D341Med (cell line): ENCODE measurements at regions not wholly inside any gene's neighbourhood (a gene's known extent, or its start where the extent isn't known, plus 50 kb on each side); places are given as distances from the start of the nearest gene placed in this dataset.

Experiments
- DNase-seq: peaks from one replicate; pipeline ENCODE4 v3.0.0; 2012; ENCODE audit warnings: low spot score

- no peak for DNase-seq
Observed at GRCh38 chr16:65545413-65545956, 423.6 kb upstream of the CDH11 start.

- no peak for DNase-seq
Observed at GRCh38 chr16:65543781-65544740, 422.2 kb upstream of the CDH11 start.

- no peak for DNase-seq
Observed at GRCh38 chr16:65541646-65542045, 419.8 kb upstream of the CDH11 start.

GRCh38 chr16:65540901-65541300, 419.0 kb upstream of the CDH11 start:
- no peak for DNase-seq

GRCh38 chr16:65538976-65539375, 417.1 kb upstream of the CDH11 start:
- DNase-seq = no peak

- no peak for DNase-seq
Observed at GRCh38 chr16:65537336-65537735, 415.5 kb upstream of the CDH11 start.

GRCh38 chr16:65534121-65534528, 412.3 kb upstream of the CDH11 start:
- DNase-seq = no peak

GRCh38 chr16:65532846-65533245, 411.0 kb upstream of the CDH11 start:
- DNase-seq = no peak

GRCh38 chr16:65532258-65532657, 410.4 kb upstream of the CDH11 start:
- no peak for DNase-seq

- DNase-seq = no peak
Observed at GRCh38 chr16:65531475-65531874, 409.6 kb upstream of the CDH11 start.

GRCh38 chr16:65525707-65526106, 403.8 kb upstream of the CDH11 start:
- no peak for DNase-seq

- no peak for DNase-seq
Observed at GRCh38 chr16:65524997-65525396, 403.1 kb upstream of the CDH11 start.

GRCh38 chr16:65524231-65524630, 402.4 kb upstream of the CDH11 start:
- no peak for DNase-seq

GRCh38 chr16:65523283-65523944, 401.6 kb upstream of the CDH11 start:
- no peak for DNase-seq

GRCh38 chr16:65522412-65522811, 400.5 kb upstream of the CDH11 start:
- DNase-seq = no peak

- DNase-seq = no peak
Observed at GRCh38 chr16:65521633-65522328, 399.9 kb upstream of the CDH11 start.

- no peak for DNase-seq
Observed at GRCh38 chr16:65519402-65519801, 397.5 kb upstream of the CDH11 start.

- no peak for DNase-seq
Observed at GRCh38 chr16:65515193-65515592, 393.3 kb upstream of the CDH11 start.

GRCh38 chr16:65510850-65511249, 389.0 kb upstream of the CDH11 start:
- no peak for DNase-seq

- no peak for DNase-seq
Observed at GRCh38 chr16:65510241-65510640, 388.4 kb upstream of the CDH11 start.

- no peak for DNase-seq
Observed at GRCh38 chr16:65509172-65509571, 387.3 kb upstream of the CDH11 start.

- no peak for DNase-seq
Observed at GRCh38 chr16:65500919-65501318, 379.1 kb upstream of the CDH11 start.
